Lower lobe of right lung (tissue), 2 donors: ENCODE measurements at regions not wholly inside any gene's neighbourhood (a gene's known extent, or its start where the extent isn't known, plus 50 kb on each side); places are given as distances from the start of the nearest gene placed in this dataset.

ENCODE experiments used
- ATAC-seq, 2 donors: fragments of 200-7000 bp; cut with Tn5 transposase; one replicate each; pipeline ENCODE4 v1.9.1; 2020 to 2022; ENCODE audit warnings: mild to moderate bottlenecking in 2 of 2, moderate library complexity in 2 of 2
- DNase-seq: peaks from one replicate; pipeline ENCODE4 v3.0.0-alpha.2; 2020
- H3K27ac ChIP-seq: fragments of 200-600 bp; one replicate; pipeline ENCODE4 v1.8.0; 2022
- H3K27me3 ChIP-seq: fragments of 200-600 bp; one replicate; pipeline ENCODE4 v1.8.0; 2022; ENCODE audit warnings: low read depth
- H3K36me3 ChIP-seq: fragments of 200-600 bp; one replicate; pipeline ENCODE4 v1.8.0; 2022; ENCODE audit warnings: mild to moderate bottlenecking
- H3K4me1 ChIP-seq: fragments of 200-600 bp; one replicate; pipeline ENCODE4 v1.8.0; 2022
- H3K4me3 ChIP-seq: fragments of 200-600 bp; one replicate; pipeline ENCODE4 v1.8.0; 2022; ENCODE audit warnings: mild to moderate bottlenecking
- H3K9me3 ChIP-seq: fragments of 200-600 bp; one replicate; pipeline ENCODE4 v1.8.0; 2022
- intact Hi-C: fragments of 100-400 bp; cut with DNase I; formaldehyde crosslinking; loops from one replicate; pipeline ENCODE4 v1.11.0; 2022
- TF ChIP-seq, protein P1 (sequence below): fragments of 200-600 bp; IDR thresholded peaks from one replicate; pipeline ENCODE4 v1.8.0; 2022; ENCODE audit warnings: antibody characterized with exemption, mild to moderate bottlenecking
- donor health status: DM: no; HTN: yes; CAD: no; lungs with severe emphysema.

DNA sequence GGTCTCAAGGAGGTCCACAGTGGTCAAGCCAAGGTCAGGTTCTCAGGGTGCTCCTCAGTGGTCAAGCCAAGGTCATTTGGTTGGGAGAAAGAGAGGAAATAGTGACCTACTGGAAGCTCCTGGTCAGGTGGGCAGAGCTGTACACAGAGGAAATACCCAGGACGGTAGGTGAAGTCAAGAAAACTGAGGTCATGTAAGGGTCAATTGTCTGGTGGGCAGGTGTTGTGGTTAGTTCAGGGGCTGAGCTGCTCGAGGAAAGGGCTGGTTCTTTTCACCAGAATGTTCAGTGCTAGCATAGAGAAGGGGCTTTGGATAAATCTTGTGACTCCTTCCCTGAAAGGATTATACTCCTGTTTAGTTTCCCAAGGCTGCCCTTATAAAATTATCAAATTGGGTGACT, 540.5 kb downstream of the VRK1 start:
- no peaks in the 10 kb centered on the region for H3K27me3 ChIP-seq
- intact Hi-C loops: no loop called here

DNA sequence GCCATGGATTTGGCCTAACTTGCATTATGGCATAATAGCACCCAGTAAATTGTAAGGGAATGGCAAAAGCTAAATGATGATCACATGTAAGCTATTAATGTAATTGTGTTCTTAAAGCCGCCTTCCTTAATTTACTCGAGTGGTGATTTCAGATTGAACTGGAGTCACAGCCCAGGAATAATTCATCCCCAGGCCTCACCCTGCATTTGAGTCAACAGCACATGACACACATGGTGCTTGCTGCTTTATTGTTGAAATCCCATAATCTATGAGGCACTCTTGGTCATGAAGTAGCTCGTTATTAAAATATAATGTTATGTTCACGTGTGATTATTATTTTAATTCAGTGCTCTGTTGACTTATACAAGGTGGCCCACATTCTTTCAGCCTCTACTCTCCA, 547.5 kb downstream of the VRK1 start:
- TF ChIP-seq, protein P1, sequence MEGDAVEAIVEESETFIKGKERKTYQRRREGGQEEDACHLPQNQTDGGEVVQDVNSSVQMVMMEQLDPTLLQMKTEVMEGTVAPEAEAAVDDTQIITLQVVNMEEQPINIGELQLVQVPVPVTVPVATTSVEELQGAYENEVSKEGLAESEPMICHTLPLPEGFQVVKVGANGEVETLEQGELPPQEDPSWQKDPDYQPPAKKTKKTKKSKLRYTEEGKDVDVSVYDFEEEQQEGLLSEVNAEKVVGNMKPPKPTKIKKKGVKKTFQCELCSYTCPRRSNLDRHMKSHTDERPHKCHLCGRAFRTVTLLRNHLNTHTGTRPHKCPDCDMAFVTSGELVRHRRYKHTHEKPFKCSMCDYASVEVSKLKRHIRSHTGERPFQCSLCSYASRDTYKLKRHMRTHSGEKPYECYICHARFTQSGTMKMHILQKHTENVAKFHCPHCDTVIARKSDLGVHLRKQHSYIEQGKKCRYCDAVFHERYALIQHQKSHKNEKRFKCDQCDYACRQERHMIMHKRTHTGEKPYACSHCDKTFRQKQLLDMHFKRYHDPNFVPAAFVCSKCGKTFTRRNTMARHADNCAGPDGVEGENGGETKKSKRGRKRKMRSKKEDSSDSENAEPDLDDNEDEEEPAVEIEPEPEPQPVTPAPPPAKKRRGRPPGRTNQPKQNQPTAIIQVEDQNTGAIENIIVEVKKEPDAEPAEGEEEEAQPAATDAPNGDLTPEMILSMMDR: no peak
- intact Hi-C loops: no loop called here
- Histone ChIP-seq H3K4me3 (no peak overlapping the region), H3K9me3 (no peaks in the 10 kb centered on the region), H3K27me3 (no peaks in the 10 kb centered on the region), H3K36me3 (no peaks in the 10 kb centered on the region), H3K27ac (no peak overlapping the region), H3K4me1 (no peaks in the 10 kb centered on the region)
- ATAC-seq: no peak
- no peak for DNase-seq

More for the DNA sequence above, 540.5 kb downstream of the VRK1 start:
- TF ChIP-seq, protein P1: no peak
- H3K9me3 ChIP-seq: no peaks in the 10 kb centered on the region
- DNase-seq (no peak), ATAC-seq (no peak)
- no peak overlapping the region for H3K27ac ChIP-seq
- no peaks in the 10 kb centered on the region for H3K36me3 ChIP-seq
- no peaks in the 10 kb centered on the region for H3K4me1 ChIP-seq
- H3K4me3 ChIP-seq: no peak overlapping the region

DNA sequence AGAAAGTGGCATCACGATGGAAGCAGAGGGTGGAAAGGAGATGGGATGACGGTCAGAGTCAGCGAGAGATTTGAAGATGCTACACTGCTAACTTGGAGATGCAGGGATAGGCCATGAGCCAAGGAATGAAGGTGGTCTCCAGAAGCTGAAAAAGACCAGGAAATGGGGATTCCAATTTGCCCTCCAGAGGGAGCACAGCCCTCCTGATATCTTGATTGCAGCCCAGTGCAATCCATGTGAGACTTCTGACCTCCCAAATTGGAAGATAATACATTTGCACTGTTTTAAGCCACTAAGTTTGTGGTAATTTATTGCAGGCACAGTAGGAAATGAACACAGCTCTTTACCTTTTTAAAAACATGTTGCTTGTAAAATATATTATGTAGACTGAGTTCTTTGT, 549.5 kb downstream of the VRK1 start:
- Histone ChIP-seq H3K27me3 (no peaks in the 10 kb centered on the region), H3K9me3 (no peaks in the 10 kb centered on the region), H3K27ac (no peak overlapping the region), H3K4me3 (no peak overlapping the region), H3K4me1 (no peaks in the 10 kb centered on the region), H3K36me3 (no peaks in the 10 kb centered on the region)
- DNase-seq (no peak), ATAC-seq (no peak)
- TF ChIP-seq, protein P1: no peak
- intact Hi-C loops: no loop called here

DNA sequence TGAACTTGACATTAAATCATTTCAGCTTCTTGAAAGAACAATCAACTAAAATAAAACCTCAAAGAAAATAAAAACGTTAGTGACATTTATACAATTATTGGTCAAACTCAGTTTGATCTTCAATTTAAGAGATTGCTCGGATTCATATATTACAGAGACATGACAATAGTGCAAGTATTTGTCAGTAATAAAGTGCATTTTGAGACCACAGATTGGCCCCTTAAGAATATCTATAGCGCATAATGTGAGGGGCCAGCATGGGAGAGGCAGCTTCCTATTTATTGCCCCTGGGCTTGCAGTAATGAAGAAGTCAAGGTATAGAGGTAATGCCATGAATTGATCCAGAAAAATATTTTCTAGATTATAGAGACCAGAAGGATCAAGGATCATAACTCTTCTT, 552.3 kb downstream of the VRK1 start:
- Histone ChIP-seq H3K27me3 (no peaks in the 10 kb centered on the region), H3K9me3 (no peaks in the 10 kb centered on the region), H3K27ac (no peak overlapping the region), H3K36me3 (no peaks in the 10 kb centered on the region), H3K4me3 (no peak overlapping the region), H3K4me1 (no peaks in the 10 kb centered on the region)
- DNase-seq (no peak), ATAC-seq (no peak)
- TF ChIP-seq, protein P1: no peak
- intact Hi-C loops: no loop called here

DNA sequence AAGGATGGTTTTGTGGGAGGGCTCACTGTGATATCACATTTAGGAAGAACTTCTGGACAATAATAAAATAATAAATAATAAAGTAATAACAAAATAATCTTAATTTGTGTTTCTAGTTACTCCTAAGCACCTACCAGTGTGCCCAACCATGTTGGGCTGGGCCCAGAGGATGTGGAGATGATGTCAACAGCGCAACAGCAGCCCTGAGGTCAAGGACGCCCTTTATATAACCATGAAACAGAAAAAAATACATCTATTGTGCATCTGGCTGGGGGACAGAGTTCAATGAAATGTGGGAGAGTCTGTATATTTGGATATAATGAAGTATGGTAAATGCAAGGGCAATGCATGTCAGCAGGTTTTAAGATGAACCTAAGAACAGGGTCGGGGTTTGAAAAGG, 552.8 kb downstream of the VRK1 start:
- DNase-seq: no peak
- no peak for ATAC-seq
- no peak overlapping the region for H3K27ac ChIP-seq
- no peaks in the 10 kb centered on the region for H3K9me3 ChIP-seq
- no peaks in the 10 kb centered on the region for H3K36me3 ChIP-seq
- no peaks in the 10 kb centered on the region for H3K27me3 ChIP-seq
- no peaks in the 10 kb centered on the region for H3K4me1 ChIP-seq
- TF ChIP-seq, protein P1: no peak
- no peak overlapping the region for H3K4me3 ChIP-seq
- intact Hi-C loops: no loop called here

DNA sequence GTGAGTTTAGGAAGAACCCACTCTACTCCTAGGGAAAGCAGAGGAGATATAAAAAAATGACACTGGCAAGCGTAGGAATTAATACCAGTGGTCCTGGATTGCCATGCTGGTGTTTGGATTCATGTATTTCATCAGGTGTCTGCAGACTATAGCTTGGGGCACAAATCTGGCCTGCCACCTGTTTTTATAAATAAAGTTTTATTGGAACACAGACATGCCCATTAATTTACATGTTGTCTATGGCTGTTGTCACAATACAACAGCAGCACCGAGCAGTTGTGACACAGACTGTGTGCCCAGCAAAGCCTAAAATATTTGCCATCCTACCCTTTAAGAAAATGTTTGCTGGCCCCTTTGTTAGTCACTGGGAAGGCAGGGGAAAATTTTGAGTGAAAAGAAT, 553.2 kb downstream of the VRK1 start:
- TF ChIP-seq, protein P1: no peak
- Histone ChIP-seq H3K27ac (no peak overlapping the region), H3K27me3 (no peaks in the 10 kb centered on the region), H3K36me3 (no peaks in the 10 kb centered on the region), H3K4me1 (no peaks in the 10 kb centered on the region), H3K4me3 (no peak overlapping the region), H3K9me3 (no peaks in the 10 kb centered on the region)
- DNase-seq: no peak
- no peak for ATAC-seq
- intact Hi-C loops: no loop called here
